GM19193 (cell line): ENCODE measurements at regions not wholly inside any gene's neighbourhood (a gene's known extent, or its start where the extent isn't known, plus 50 kb on each side); places are given as distances from the start of the nearest gene placed in this dataset.

Experiments used
- POLR2A ChIP-seq: IDR thresholded peaks from 4 replicates; pipeline ENCODE4 v1.6.1; 2011; ENCODE audit not compliant: insufficient read depth, insufficient read length; ENCODE audit errors: extremely low read depth

DNA sequence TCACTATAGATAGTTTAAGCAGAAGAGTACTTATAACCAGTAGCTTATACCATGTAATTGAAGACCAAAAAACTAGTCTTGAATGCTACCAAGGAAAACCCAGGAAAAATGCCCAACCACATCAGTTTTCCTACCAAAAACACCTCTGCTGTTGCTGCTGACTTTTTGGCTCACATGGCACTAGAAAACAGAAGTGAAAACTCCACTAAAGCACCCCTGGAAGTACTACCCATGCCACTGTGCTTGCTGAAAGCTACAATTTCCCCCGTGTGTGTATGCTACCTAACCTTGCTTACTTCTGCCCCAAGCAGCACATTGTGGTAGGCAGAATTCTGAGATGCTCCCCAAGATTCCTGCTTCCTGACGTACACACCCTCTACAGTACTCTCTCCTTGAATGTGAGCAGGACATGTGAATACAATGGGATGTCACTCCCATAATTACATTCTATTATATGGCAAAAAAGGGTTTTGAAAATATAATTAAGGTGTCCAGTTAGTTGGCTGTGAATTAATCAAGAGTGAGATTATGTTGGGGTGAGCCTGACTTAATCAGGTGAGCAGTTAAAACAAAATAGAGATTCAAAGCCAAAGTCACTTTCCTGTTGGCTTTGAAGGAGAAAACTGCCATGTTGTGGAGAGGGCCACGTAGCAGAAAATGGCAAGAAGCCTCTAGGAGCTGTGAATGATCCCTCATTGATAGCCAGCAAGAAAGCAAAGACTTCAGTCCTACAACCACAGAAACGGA lies 209.8 kb upstream of the MARCKS start:
- no peak for TF ChIP-seq POLR2A

DNA sequence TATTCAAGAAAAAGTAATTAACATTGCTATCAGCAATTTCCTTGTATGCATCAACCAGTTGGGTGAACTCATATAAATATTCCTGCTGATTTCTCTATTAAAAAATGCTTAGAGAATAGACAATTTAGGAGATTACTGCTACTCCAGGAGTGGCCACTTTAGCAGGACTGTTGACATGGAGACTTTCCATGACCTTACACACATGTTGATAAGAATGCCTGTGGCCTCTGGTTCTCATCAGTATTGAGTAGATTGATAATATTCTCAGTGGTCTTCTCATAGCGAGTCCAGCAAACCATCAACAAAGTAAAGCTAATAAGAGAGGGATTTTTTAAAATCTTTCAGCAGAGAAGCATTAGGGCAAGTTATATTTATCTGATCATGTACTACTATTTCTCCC lies 208.4 kb upstream of the MARCKS start:
- TF ChIP-seq POLR2A, result no peak

DNA sequence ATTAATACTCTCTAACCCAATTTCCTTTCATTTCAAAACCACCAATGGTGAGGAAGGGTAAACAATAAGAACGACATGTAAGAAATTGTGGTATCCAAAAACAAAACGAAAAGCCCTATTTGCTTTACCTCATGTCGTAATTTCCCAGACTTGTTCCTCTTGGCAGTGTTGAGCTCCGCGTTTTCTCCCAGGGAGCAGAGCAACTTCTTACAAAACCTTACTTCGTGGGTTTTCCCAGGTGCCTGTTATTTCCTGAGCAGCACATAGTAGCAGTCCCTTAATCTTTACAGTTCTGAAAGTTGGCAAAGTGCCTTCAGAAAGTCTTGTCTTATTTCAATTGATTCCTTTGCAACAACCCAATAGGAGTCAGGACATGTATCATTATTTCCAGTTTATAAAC lies 207.9 kb upstream of the MARCKS start:
- TF ChIP-seq POLR2A, result no peak

DNA sequence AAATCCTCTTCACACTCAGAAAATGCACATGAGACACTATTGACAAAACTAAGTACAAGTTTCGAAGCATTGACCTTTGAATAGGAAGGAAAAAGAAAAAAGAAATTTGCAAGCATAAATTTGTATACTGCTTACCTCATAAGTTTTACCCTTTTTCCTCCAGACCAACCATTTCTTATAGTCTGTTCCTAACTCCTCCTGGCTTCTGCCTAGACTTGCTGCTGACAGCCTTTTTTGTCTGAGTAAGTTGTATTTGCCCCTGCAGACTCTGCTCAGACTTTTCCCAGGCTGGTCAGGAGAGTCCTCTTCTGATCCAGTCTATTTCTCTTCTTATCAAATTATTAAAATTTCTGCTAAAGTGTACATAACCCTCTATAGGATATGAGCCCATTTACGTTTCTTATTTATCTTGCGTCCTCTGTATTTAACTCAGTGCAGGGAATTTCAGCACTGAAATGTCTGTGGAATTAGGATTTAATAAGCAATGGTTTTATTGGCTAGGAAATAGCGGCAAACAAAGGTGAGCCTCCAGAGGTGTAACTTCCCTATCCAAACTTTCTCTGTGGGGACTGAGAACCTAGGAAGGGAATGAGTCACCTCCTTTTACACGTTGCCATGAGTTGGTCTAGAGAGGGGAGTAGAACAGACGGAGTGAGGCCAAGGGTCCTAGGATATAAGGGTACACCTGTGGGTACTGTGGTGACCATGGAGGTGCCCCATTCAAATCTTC lies 207.1 kb upstream of the MARCKS start:
- TF ChIP-seq POLR2A, result no peak

DNA sequence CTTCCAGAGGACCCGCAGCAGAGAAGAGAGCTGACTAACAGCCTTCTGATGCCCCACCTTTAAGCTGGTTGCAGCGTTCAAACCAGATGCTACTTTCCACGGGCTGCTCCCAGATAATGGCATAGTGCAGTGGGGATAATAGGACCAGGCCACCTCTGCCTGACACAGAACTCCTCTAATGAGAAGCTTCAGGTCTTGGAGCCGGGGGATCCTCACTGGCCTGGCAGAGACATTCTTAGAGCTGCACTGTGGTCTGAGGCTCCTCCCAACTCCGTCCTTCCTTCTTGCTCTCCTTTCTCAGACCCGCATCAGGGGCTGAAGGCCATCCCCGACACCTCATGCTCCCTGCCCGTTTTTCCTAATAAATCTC lies 206.6 kb upstream of the MARCKS start:
- TF ChIP-seq POLR2A, result no peak

DNA sequence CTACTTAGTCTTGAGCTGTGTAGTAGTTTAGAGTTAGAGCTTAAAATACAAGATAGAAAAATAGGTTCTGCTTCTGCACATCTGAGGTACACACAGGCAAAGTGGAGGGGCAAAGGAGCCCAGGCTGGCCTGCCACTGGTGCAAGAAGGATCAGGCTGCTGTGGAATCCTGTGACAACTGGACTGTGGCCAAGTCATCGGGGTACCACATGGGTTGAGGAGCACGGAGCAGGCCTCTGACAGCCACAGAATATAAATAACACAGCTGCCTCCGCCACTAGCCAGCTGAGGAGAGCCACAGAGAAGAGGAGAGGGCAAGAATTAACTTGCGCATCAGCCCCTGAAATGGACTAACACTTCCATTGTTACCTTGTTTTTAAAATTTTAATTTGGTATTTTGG lies 206.0 kb upstream of the MARCKS start:
- no peak for TF ChIP-seq POLR2A

DNA sequence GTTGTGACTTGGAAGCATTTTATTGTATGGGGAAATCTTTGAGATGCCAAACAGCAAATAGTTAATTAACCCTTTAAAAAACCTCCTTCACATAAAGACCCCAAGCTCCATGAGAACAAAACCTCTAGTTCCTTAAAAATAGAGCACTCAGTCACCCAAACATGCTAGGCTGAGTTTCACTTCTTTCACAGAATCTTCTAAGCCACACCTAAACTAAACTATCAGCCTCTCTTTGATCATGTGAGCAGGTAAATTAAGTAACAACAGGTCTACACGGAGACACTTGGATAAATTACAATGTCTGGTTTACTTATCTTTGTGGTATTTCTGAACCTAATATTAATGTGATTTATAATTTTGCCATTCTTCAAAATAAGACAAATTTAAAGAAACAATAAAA lies 205.2 kb upstream of the MARCKS start:
- TF ChIP-seq POLR2A, result no peak

DNA sequence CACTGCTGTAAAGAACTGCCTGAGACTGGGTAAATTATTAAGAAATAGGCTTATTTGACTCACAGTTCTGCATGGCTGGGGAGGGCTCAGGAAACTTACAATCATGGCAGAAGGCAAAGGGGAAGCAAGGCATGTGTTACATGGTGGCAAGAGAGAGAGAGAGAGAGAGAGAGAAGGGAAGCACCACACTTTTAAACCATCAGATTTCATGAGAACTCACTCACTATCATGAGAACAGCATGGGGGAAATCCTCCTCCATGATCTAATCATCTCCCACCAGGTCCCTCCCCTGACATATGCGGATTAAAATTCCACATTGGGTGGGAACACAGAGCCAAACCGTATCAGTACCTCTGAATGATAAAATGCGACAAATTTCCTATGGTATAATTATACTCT lies 203.9 kb upstream of the MARCKS start:
- no peak for TF ChIP-seq POLR2A

DNA sequence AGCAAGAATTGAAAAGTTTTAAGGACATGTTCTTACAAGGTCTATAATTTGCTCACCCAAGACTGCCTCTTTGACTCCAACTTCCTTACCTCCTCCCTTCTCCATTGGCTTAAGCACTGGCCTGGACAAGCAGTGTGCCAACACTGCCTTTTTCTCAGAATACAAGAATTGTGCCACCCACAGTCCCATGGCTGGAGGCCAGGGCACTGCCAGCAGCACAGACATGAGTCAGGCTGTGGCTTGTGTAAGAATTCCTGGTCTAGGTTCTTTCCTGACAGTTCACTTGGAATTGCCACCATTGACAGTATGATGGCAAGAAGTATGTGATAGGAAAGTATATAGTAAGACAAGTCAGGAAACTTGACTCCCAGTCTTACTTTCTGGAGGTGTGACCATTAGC lies 202.7 kb upstream of the MARCKS start:
- TF ChIP-seq POLR2A, result no peak

DNA sequence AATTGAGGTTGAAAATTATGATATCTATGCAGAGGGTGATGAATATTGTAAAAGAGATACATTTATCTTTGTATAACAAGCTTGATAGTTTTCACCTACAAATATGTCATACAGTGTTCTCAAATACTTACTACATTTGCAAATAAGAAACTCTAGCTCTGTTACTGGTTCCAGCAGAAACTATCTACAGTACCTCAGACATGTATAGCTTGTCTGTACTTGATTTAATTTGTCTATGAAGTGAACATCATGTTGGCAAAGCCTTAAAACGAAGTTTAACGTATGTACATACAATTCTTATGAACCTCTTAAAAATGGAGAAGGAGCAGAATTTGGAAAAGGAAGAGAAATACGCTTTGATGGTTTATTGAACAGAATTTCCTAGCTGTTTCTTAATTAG lies 201.4 kb upstream of the MARCKS start:
- no peak for TF ChIP-seq POLR2A

DNA sequence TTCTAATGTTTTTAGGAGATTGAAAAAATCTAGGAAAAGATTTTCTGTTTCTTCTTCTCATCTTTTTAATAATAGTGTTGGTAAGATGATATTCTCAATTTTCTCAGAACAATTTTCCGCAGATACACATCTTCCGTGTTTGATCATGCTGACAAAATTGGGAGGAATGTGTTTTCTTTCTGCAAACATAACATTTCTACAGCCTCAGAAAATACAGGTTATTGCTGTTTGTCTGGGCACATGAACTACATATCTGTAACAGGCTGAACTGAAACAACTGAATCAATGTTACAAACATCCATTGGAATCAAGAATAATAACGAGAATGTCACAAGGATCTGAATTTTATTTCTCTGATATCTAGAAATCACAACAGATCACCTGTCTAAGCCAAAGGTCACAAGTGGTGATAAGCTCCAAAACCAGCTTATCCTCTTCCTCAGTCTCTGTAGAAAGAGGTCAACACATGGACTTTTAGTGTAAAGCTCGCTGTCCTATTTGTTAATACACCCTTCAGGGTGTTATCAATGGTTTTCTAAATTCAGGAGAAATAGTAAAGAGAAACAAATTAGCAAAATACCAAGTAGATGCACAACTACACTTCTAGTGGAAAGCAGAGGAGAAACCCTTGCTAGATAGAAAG lies 197.3 kb upstream of the MARCKS start:
- TF ChIP-seq POLR2A, result no peak

DNA sequence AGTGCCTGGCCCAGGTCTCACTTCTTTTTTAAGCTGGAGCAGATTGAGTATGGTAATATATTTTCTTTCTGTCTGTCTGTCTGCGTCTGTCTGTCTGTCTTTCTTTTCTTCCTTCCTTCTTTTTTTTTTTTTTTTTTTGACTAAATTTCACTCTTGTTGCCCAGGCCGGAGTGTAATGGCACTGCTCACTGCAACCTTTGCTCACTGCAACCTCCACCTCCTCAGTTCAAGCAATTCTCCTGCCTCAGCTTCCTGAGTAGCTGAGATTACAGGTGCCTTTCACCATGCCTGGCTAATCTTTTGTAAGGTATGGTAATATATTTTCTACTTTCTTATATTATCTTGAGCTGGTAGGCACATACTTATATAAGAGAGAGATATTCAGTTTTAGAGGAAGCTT lies 196.3 kb upstream of the MARCKS start:
- no peak for TF ChIP-seq POLR2A

DNA sequence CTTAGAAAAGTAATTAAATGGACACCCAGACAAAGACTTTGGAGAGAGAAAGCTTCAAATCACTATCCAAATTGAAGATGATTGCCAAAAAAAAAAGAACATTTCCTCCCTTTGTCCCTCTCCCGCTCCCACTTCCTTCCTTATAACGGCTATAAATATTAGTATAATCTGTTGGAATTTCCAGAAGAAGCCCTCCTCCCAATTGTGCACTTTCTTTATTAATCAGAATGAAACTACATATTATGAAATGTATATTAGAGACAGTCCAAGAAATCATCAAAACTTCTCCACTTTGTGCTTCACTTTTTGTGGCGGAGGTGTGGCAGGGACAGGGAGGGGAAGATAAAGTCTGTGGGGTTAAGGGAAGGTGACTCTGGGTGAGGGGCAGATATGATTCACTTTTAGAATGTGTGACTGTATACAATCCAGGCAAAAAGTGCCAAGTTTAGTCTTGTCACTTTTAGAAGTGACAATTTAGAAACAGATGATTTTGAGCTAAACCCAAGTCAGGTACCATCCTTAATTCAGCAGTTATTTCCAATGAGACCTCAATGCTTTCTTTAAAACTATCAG lies 195.0 kb upstream of the MARCKS start:
- no peak for TF ChIP-seq POLR2A

DNA sequence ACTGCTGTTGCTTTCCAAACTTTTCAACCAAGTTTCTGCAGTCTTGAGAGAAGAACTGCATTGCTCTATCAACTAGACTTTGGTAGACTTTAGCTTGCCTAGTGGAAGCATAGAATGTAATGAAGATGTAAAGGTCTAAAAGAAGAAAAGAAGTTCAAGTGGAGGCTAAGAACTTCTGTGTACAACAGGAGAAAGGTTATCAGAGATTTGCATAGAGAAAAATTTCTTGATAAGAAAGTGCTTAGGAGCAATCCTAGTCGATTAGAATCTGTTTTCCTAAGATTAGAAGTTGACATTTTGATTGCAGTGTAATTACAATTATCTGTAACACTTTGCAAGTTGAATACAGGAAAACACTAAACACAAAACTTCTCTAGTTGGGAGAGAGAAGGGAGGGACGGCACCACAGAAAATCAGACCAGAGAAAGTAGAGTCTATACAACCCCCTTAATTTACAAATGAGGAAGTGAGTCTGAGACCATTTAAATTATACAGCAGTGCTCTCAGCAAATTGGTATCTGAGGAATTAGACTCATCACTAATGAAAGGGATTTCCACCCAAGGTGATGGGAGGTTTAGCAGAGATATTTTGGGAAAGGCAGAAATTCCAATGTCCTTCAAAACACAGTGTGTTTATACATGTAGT lies 194.3 kb upstream of the MARCKS start:
- no peak for TF ChIP-seq POLR2A

DNA sequence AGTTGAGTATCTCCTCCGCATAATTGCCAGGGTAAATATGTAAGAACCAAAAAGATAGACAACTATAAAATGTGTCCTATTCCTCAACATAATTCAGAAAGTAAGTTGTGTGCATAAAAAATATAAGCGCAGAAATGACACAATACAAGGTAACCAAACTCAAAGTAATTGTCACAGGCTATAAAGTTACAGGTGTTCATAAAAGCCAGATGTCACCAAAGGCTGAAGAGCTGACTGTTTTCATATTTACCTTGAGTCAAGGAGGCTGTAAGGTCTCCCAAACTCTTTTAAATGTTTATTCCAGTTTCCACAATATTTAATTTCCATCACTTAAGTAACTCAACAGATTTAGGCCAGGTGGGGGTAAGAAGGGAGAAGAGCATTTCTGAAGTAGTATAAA lies 192.2 kb upstream of the MARCKS start:
- no peak for TF ChIP-seq POLR2A
